ENCODE measurements at regions not wholly inside any gene's neighbourhood (a gene's known extent, or its start where the extent isn't known, plus 50 kb on each side); places are given as distances from the start of the nearest gene placed in this dataset.

- TF ChIP-seq RXRA (IDR thresholded peaks at IDR 0.05; ENCODE audit: insufficient read depth, low read depth, low read length) (no peak), NANOG (IDR thresholded peaks at IDR 0.05; ENCODE audit: insufficient read depth, low read depth, low read length, poor library complexity, severe bottlenecking) (no peak), SP2 (IDR thresholded peaks at IDR 0.05; ENCODE audit: low read length) (0 out of 2 replicates have a peak, but pooled peaks have one; percentile 3), SUZ12 (IDR thresholded peaks at IDR 0.05; ENCODE audit: low read length) (no peak), E2F6 (IDR thresholded peaks at IDR 0.05) (no peak), RAD21 (IDR thresholded peaks at IDR 0.05 in 1 of 2, conservative IDR thresholded peaks at IDR 0.05 in 1 of 2; ENCODE audit: low read depth in 2 of 2, low read length in 2 of 2) (peak; percentile 12 to 15; a peak in 2 of 4 replicates), EP300 (IDR thresholded peaks at IDR 0.05; ENCODE audit: borderline replicate concordance in 1 of 2, low read depth in 2 of 2, low read length in 2 of 2) (0 out of 3 replicates have a peak, but pooled peaks of 1 of the 2 experiments have one; percentile 51), KDM1A (IDR thresholded peaks at IDR 0.05; ENCODE audit: borderline replicate concordance, low read length) (0 out of 2 replicates have a peak, but pooled peaks have one; percentile 20), POLR2AphosphoS5 (IDR thresholded peaks at IDR 0.05; ENCODE audit: low read depth, low read length) (no peak), MAX (IDR thresholded peaks at IDR 0.05) (peak; percentile 67), SP4 (IDR thresholded peaks at IDR 0.05; ENCODE audit: low read length) (no peak)
Observed at GRCh38 chr1:81312272-81312754, 488.4 kb upstream of the ADGRL2 start (continued).

Measured in H1 (cell line).